ENCODE measurements at regions not wholly inside any gene's neighbourhood (a gene's known extent, or its start where the extent isn't known, plus 50 kb on each side); places are given as distances from the start of the nearest gene placed in this dataset.
"Not testable (repeated sequence)": the region's sequence is repeated elsewhere in the genome, so short reads cannot be mapped to it uniquely, and the experiment has no call there.

GRCh38 chr14:44385296-44385695 lies 121.8 kb downstream of the FSCB start:
- not testable (repeated sequence) for DNase-seq

GRCh38 chr14:44384601-44385293 lies 122.3 kb downstream of the FSCB start:
- DNase-seq = not testable (repeated sequence)

- DNase-seq = no peak
Observed at GRCh38 chr14:44384093-44384492, 123.0 kb downstream of the FSCB start.

GRCh38 chr14:44383636-44384035 lies 123.4 kb downstream of the FSCB start:
- no peak for DNase-seq

GRCh38 chr14:44379292-44379977 lies 127.6 kb downstream of the FSCB start:
- no peak for DNase-seq

GRCh38 chr14:44374906-44375305 lies 132.2 kb downstream of the FSCB start:
- DNase-seq = no peak

GRCh38 chr14:44372807-44373489 lies 134.1 kb downstream of the FSCB start:
- no peak for DNase-seq

GRCh38 chr14:44372231-44372630 lies 134.9 kb downstream of the FSCB start:
- no peak for DNase-seq

GRCh38 chr14:44370727-44371126 lies 136.4 kb downstream of the FSCB start:
- DNase-seq = no peak

- DNase-seq = no peak
Observed at GRCh38 chr14:44369401-44370123, 137.5 kb downstream of the FSCB start.

GRCh38 chr14:44361083-44361482 lies 146.0 kb downstream of the FSCB start:
- no peak for DNase-seq

GRCh38 chr14:44353805-44354204 lies 153.3 kb downstream of the FSCB start:
- DNase-seq = no peak

GRCh38 chr14:44352201-44352600 lies 154.9 kb downstream of the FSCB start:
- no peak for DNase-seq

GRCh38 chr14:44347316-44347715 lies 159.8 kb downstream of the FSCB start:
- no peak for DNase-seq

- DNase-seq = no peak
Observed at GRCh38 chr14:44341116-44341515, 166.0 kb downstream of the FSCB start.

- no peak for DNase-seq
Observed at GRCh38 chr14:44339862-44340261, 167.2 kb downstream of the FSCB start.

- DNase-seq = no peak
Observed at GRCh38 chr14:44339231-44339630, 167.9 kb downstream of the FSCB start.

GRCh38 chr14:44317441-44317746 lies 189.7 kb downstream of the FSCB start:
- no peak for DNase-seq

- DNase-seq = peak; percentile 89 to 95
Observed at GRCh38 chr14:44316647-44317440, 190.2 kb downstream of the FSCB start.

GRCh38 chr14:44309331-44309730 lies 197.8 kb downstream of the FSCB start:
- DNase-seq = no peak

- no peak for DNase-seq
Observed at GRCh38 chr14:44300916-44301315, 206.2 kb downstream of the FSCB start.

- no peak for DNase-seq
Observed at GRCh38 chr14:44297437-44297836, 209.6 kb downstream of the FSCB start.
